HL-60 (cell line): ENCODE measurements at regions not wholly inside any gene's neighbourhood (a gene's known extent, or its start where the extent isn't known, plus 50 kb on each side); places are given as distances from the start of the nearest gene placed in this dataset.

Experiments used
- DNase-seq, 2 experiments: peaks; one replicate each; pipeline ENCODE4 v3.0.0-alpha.2; 2010 to 2020; ENCODE audit warnings: low read depth in 1 of 2, low spot score in 1 of 2
- H3K27ac ChIP-seq: fragments of 250-450 bp; sonication (Bioruptor Pico); replicated peaks from 2 replicates; pipeline ENCODE4 v1.5.1; 2020; ENCODE audit warnings: mild to moderate bottlenecking, moderate library complexity
- H3K27me3 ChIP-seq: fragments of 250-450 bp; sonication (Bioruptor Pico); 2 replicates; pipeline ENCODE4 v1.5.1; 2021; ENCODE audit warnings: mild to moderate bottlenecking, moderate library complexity; ENCODE audit not compliant: insufficient read depth, poor library complexity, severe bottlenecking
- H3K4me3 ChIP-seq: replicated peaks from 2 replicates; pipeline ENCODE4 v1.5.1; 2011; ENCODE audit warnings: mild to moderate bottlenecking, control low read depth, low read length; ENCODE audit not compliant: insufficient read depth
- GABPA ChIP-seq: IDR thresholded peaks from 2 replicates; pipeline ENCODE4 v1.6.1; 2012; ENCODE audit warnings: low read depth
- POLR2AphosphoS5 ChIP-seq: IDR thresholded peaks from 2 replicates; pipeline ENCODE4 v1.6.1; 2012; ENCODE audit warnings: low read depth
- SPI1 ChIP-seq: IDR thresholded peaks from 2 replicates; pipeline ENCODE4 v1.6.1; 2012; ENCODE audit warnings: low read depth, mild to moderate bottlenecking, borderline replicate concordance
- TF ChIP-seq, protein P1 (sequence below): IDR thresholded peaks from one replicate; pipeline ENCODE4 v1.5.1; 2011; ENCODE audit warnings: low read length, control low read depth, inconsistent platforms; ENCODE audit not compliant: insufficient read depth
- TF ChIP-seq, protein P2 (sequence below): IDR thresholded peaks from 2 replicates; pipeline ENCODE4 v1.6.1; 2012; ENCODE audit warnings: low read depth; ENCODE audit not compliant: insufficient replicate concordance

DNA sequence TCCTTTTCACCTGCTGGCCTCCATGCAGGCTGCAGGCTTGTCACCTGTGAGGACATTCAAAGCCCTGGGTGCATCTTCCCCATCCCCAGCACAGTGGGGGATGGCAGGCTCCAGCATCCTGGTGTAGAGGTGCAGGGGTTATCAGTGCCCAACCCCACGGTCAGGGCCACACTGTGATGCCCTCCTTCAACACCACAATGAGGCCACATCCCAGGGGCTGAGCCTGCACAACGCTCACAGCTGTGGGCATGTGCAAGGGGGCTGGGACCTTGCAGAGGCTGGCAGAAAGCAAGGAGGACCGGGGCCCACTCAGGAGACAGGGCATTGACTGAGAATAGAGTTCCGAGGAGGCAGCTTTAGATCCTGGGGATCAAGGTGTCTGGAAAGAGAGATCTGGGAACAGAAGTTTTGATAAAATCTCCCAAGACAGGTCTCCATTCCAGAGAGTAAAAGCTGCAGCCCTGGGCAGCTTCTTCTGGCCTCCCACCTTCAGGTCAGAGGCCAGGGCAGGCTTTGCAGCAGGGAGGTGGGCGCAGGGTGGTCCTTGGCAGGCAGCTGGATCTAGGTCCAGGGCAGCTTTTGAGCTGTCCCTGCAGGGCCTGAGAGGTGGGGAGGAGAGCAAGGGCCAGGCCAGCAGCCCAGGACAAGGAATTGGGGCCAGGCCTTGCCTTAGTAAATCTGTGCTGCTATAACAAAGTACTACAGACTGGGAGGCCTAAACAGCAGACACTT is 250.8 kb upstream of the B3GAT1 start:
- no peak overlapping the region for H3K4me3 ChIP-seq

DNA sequence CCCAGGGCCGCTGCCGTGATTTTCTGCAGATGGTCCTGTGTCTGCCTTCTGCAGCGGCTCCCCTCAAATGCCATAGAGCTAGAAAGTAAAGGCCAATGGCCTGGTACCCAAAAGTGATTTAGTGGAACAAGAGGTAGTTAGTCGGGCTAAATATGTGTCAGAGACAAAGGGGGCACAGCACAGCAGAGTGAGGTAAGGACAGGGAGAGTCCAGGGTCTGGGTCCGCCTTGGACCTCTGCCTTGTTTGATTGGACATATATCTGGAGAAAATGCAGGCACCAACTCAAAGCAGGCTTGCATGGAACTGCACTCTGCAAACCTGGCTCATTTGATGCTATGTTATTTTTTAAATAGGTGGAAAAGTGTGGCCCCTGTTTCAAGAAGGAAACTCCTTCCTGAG is 249.6 kb upstream of the B3GAT1 start:
- TF ChIP-seq, protein P1, sequence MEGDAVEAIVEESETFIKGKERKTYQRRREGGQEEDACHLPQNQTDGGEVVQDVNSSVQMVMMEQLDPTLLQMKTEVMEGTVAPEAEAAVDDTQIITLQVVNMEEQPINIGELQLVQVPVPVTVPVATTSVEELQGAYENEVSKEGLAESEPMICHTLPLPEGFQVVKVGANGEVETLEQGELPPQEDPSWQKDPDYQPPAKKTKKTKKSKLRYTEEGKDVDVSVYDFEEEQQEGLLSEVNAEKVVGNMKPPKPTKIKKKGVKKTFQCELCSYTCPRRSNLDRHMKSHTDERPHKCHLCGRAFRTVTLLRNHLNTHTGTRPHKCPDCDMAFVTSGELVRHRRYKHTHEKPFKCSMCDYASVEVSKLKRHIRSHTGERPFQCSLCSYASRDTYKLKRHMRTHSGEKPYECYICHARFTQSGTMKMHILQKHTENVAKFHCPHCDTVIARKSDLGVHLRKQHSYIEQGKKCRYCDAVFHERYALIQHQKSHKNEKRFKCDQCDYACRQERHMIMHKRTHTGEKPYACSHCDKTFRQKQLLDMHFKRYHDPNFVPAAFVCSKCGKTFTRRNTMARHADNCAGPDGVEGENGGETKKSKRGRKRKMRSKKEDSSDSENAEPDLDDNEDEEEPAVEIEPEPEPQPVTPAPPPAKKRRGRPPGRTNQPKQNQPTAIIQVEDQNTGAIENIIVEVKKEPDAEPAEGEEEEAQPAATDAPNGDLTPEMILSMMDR: no peak
- Histone ChIP-seq H3K4me3 (no peak overlapping the region), H3K27ac (no peak overlapping the region), H3K27me3 (no peaks in the 10 kb centered on the region)
- no peak for DNase-seq

More for the DNA sequence above, 250.8 kb upstream of the B3GAT1 start:
- Histone ChIP-seq H3K27ac (no peak overlapping the region), H3K27me3 (no peaks in the 10 kb centered on the region)
- no peak for TF ChIP-seq GABPA
- TF ChIP-seq, protein P2, sequence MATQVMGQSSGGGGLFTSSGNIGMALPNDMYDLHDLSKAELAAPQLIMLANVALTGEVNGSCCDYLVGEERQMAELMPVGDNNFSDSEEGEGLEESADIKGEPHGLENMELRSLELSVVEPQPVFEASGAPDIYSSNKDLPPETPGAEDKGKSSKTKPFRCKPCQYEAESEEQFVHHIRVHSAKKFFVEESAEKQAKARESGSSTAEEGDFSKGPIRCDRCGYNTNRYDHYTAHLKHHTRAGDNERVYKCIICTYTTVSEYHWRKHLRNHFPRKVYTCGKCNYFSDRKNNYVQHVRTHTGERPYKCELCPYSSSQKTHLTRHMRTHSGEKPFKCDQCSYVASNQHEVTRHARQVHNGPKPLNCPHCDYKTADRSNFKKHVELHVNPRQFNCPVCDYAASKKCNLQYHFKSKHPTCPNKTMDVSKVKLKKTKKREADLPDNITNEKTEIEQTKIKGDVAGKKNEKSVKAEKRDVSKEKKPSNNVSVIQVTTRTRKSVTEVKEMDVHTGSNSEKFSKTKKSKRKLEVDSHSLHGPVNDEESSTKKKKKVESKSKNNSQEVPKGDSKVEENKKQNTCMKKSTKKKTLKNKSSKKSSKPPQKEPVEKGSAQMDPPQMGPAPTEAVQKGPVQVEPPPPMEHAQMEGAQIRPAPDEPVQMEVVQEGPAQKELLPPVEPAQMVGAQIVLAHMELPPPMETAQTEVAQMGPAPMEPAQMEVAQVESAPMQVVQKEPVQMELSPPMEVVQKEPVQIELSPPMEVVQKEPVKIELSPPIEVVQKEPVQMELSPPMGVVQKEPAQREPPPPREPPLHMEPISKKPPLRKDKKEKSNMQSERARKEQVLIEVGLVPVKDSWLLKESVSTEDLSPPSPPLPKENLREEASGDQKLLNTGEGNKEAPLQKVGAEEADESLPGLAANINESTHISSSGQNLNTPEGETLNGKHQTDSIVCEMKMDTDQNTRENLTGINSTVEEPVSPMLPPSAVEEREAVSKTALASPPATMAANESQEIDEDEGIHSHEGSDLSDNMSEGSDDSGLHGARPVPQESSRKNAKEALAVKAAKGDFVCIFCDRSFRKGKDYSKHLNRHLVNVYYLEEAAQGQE: no peak
- TF ChIP-seq POLR2AphosphoS5: no peak
- no peak for TF ChIP-seq SPI1
- TF ChIP-seq, protein P1: no peak
- no peak for DNase-seq

DNA sequence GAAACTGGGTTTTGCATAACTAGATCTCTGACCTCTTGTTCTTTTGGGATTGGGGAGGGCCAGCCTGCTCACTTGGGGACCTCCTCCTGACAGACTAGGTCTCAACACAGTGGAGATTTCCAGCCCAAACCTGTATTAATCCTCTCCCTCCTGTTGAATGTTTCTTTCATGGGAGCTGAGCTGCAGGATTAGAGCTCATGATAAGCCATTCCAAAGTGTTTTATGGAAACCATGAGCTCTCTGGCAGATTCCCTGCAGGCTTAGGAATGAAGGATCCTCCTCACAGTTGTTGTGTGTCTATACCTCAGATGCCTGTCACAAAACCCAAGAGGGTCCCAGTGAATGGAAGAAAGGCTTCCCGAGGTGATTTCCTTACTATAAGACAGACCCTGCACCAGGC is 248.4 kb upstream of the B3GAT1 start:
- no peak overlapping the region for H3K27ac ChIP-seq
- DNase-seq: no peak
- H3K4me3 ChIP-seq: no peak overlapping the region
- no peaks in the 10 kb centered on the region for H3K27me3 ChIP-seq
- TF ChIP-seq GABPA (no peak), POLR2AphosphoS5 (no peak), SPI1 (no peak)
- TF ChIP-seq, protein P2: no peak

DNA sequence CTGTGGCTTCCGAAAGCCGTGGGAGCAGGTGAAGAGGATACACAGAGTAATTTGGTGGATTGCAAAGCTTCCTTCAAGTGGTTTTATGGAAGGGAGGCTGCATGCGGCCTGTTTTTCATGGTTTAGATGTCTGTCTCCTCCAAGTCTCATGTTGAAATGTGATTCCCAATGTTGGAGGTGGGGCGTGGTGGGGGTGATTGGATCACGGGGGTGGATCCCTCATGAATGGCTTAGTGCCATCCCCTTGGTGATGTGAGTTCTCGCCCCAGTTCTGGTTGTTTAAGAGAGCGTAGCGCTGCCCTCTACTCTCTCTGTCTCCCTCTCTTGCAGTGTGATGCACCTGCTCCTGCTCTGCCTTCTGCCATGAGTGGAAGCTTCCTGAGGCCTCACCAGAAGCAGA is 247.8 kb upstream of the B3GAT1 start:
- DNase-seq: no peak
- Histone ChIP-seq H3K4me3 (no peak overlapping the region), H3K27ac (no peak overlapping the region), H3K27me3 (no peaks in the 10 kb centered on the region)
- TF ChIP-seq SPI1 (no peak), GABPA (no peak), POLR2AphosphoS5 (no peak)
- TF ChIP-seq, protein P1: no peak
- TF ChIP-seq, protein P2: no peak
